ENCODE measurements at regions not wholly inside any gene's neighbourhood (a gene's known extent, or its start where the extent isn't known, plus 50 kb on each side); places are given as distances from the start of the nearest gene placed in this dataset.

GRCh38 chr5:17150531-17150930 is 66.9 kb upstream of the BASP1 start:
- no peak for TF ChIP-seq CTCF (conservative IDR thresholded peaks at IDR 0.05)

GRCh38 chr5:17151686-17152085 is 65.7 kb upstream of the BASP1 start:
- no peak overlapping the region for H3K27ac ChIP-seq
- no peak for TF ChIP-seq CTCF (conservative IDR thresholded peaks at IDR 0.05)

More at GRCh38 chr5:17150531-17150930, 66.9 kb upstream of the BASP1 start:
- no peak overlapping the region for H3K27ac ChIP-seq

- no peak overlapping the region for H3K27ac ChIP-seq
- TF ChIP-seq CTCF (conservative IDR thresholded peaks at IDR 0.05) = no peak
These were observed 63.0 kb upstream of the BASP1 start for GRCh38 chr5:17154211-17154996.

- TF ChIP-seq CTCF (conservative IDR thresholded peaks at IDR 0.05) = no peak
- no peak overlapping the region for H3K27ac ChIP-seq
These were observed 61.0 kb upstream of the BASP1 start for GRCh38 chr5:17156463-17156862.

- H3K27ac ChIP-seq = no peak overlapping the region
- TF ChIP-seq CTCF (conservative IDR thresholded peaks at IDR 0.05) = no peak
These were observed 60.1 kb upstream of the BASP1 start for GRCh38 chr5:17157294-17157693.

- TF ChIP-seq CTCF (conservative IDR thresholded peaks at IDR 0.05) = no peak
- no peak overlapping the region for H3K27ac ChIP-seq
These were observed 59.4 kb upstream of the BASP1 start for GRCh38 chr5:17157916-17158529.

GRCh38 chr5:17160756-17161040 is 56.7 kb upstream of the BASP1 start:
- no peak for TF ChIP-seq CTCF (conservative IDR thresholded peaks at IDR 0.05)
- H3K27ac ChIP-seq = no peak overlapping the region

Data from VCaP (cell line).